SK-N-SH (cell line): ENCODE measurements at regions not wholly inside any gene's neighbourhood (a gene's known extent, or its start where the extent isn't known, plus 50 kb on each side); places are given as distances from the start of the nearest gene placed in this dataset.

Source experiments
- CTCF ChIA-PET: fragments of 300-600, 350-600 bp; formaldehyde crosslinking; extraction: SDS; loops from one replicate; lab custom pipeline; 2021; lab: Yijun Ruan, JAX
- POLR2A ChIA-PET: fragments of 350-600 bp; sonication (Branson Sonifier 250); formaldehyde crosslinking; extraction: SDS; loops from one replicate; lab custom pipeline; 2020; ENCODE audit warnings: antibody characterized with exemption, inconsistent platforms; lab: Yijun Ruan, JAX
- DNase-seq: peaks from one replicate; pipeline ENCODE4 v3.0.0; 2012
- H2AFZ ChIP-seq: fragments of 200-600 bp; sonication (generic); 2 replicates; pipeline ENCODE4 v1.8.1; 2016; ENCODE audit warnings: antibody characterized with exemption, mild to moderate bottlenecking, low read depth
- H3F3A ChIP-seq: fragments of 200-600 bp; sonication (generic); replicated peaks from 2 replicates; pipeline ENCODE3; 2016; ENCODE audit warnings: antibody characterized with exemption, mild to moderate bottlenecking; ENCODE audit not compliant: insufficient read depth
- H3K27ac ChIP-seq, 2 experiments: fragments of 200-500 bp in 1 of 2; fragments of 200-600 bp in 1 of 2; sonication (Bioruptor generic) in 1 of 2; sonication (generic), shearing (Covaris generic) in 1 of 2; 2 replicates each; pipeline versions ENCODE4 v1.5.1 to v1.6.1; 2014 to 2016; ENCODE audit warnings: low read depth in 2 of 2, inconsistent platforms in 1 of 2, low read length in 1 of 2, mild to moderate bottlenecking in 1 of 2, mixed read lengths in 1 of 2
- H3K27me3 ChIP-seq: fragments of 200-600 bp; sonication (generic), shearing (Covaris generic); 2 replicates; pipeline ENCODE4 v1.6.1; 2016; ENCODE audit warnings: mixed run types; ENCODE audit not compliant: insufficient read depth
- H3K36me3 ChIP-seq, 2 experiments: fragments of 200-500 bp in 1 of 2; fragments of 200-600 bp in 1 of 2; sonication (Bioruptor generic) in 1 of 2; sonication (generic) in 1 of 2; replicated peaks in 1 of 2; 2 replicates each; pipeline versions ENCODE3 to v1.5.1; 2014 to 2016; ENCODE audit warnings: low read length in 1 of 2, mild to moderate bottlenecking in 1 of 2; ENCODE audit not compliant: insufficient read depth in 2 of 2, control insufficient read depth in 1 of 2
- H3K4me1 ChIP-seq, 2 experiments: fragments of 200-500 bp in 1 of 2; fragments of 200-600 bp in 1 of 2; sonication (Bioruptor generic) in 1 of 2; sonication (generic), shearing (Covaris generic) in 1 of 2; 2 replicates each; pipeline versions ENCODE4 v1.5.1 to v1.6.1; 2014 to 2016; ENCODE audit warnings: low read depth in 1 of 2, low read length in 1 of 2, mixed run types in 1 of 2; ENCODE audit not compliant: insufficient read depth in 2 of 2, control insufficient read depth in 1 of 2
- H3K4me2 ChIP-seq: fragments of 200-600 bp; sonication (generic), shearing (Covaris generic); 2 replicates; pipeline ENCODE4 v1.6.1; 2017; ENCODE audit warnings: mixed run types
- H3K4me3 ChIP-seq, 2 experiments: fragments of 200-500 bp in 1 of 2; fragments of 200-600 bp in 1 of 2; sonication (Bioruptor generic) in 1 of 2; sonication (generic), shearing (Covaris generic) in 1 of 2; 2 replicates each; pipeline versions ENCODE4 v1.5.1 to v1.8.1; 2014 to 2016; ENCODE audit warnings: low read depth in 2 of 2, inconsistent platforms in 1 of 2, low read length in 1 of 2, mild to moderate bottlenecking in 1 of 2, mixed read lengths in 1 of 2, moderate library complexity in 1 of 2
- H3K79me2 ChIP-seq: fragments of 200-600 bp; sonication (generic); 2 replicates; pipeline ENCODE4 v1.8.1; 2017; ENCODE audit warnings: mild to moderate bottlenecking; ENCODE audit not compliant: insufficient read depth
- H3K9ac ChIP-seq: fragments of 200-600 bp; sonication (generic); 2 replicates; pipeline ENCODE4 v1.6.1; 2017; ENCODE audit warnings: mixed run types
- H3K9me2 ChIP-seq: fragments of 200-600 bp; sonication (generic); 2 replicates; pipeline ENCODE4 v1.6.1; 2017; ENCODE audit warnings: mixed run types
- H3K9me3 ChIP-seq: fragments of 200-600 bp; sonication (generic); 2 replicates; pipeline ENCODE4 v1.6.1; 2017; ENCODE audit warnings: mixed run types, mild to moderate bottlenecking, moderate library complexity
- H4K20me1 ChIP-seq: fragments of 200-600 bp; sonication (generic); 2 replicates; pipeline ENCODE4 v1.6.1; 2017; ENCODE audit warnings: mild to moderate bottlenecking, mixed run types; ENCODE audit not compliant: insufficient read depth
- CHD2 ChIP-seq: fragments of 150-350 bp; IDR thresholded peaks from 2 replicates; pipeline ENCODE4 v1.6.1; 2018; ENCODE audit warnings: low read length; ENCODE audit not compliant: partially characterized antibody
- EP300 ChIP-seq, 2 experiments: IDR thresholded peaks; 2 replicates each; pipeline versions ENCODE4 v1.4.0 to v1.6.1; 2012; ENCODE audit warnings: borderline replicate concordance in 1 of 2, low read depth in 1 of 2, low read length in 1 of 2
- EZH2phosphoT487 ChIP-seq: fragments of 200-600 bp; sonication (generic); IDR thresholded peaks from 2 replicates; pipeline ENCODE4 v1.6.1; 2017; ENCODE audit warnings: low read depth, mixed run types, mild to moderate bottlenecking, antibody characterized with exemption, moderate library complexity, borderline replicate concordance
- FOSL2 ChIP-seq: IDR thresholded peaks from 2 replicates; pipeline ENCODE4 v1.4.0; 2012; ENCODE audit warnings: low read depth, mild to moderate bottlenecking, moderate library complexity, borderline replicate concordance
- FOXJ3 ChIP-seq: sonication (generic); formaldehyde crosslinking; IDR thresholded peaks from 2 replicates; pipeline ENCODE4 v1.5.1; 2020; ENCODE audit warnings: mild to moderate bottlenecking, missing genetic modification reagents
- GABPA ChIP-seq: IDR thresholded peaks from 2 replicates; pipeline ENCODE4 v1.4.0; 2012; ENCODE audit warnings: low read depth, mild to moderate bottlenecking
- JUND ChIP-seq: IDR thresholded peaks from 2 replicates; pipeline ENCODE4 v1.4.0; 2012
- MAX ChIP-seq: IDR thresholded peaks from 2 replicates; pipeline ENCODE4 v1.4.0; 2012; ENCODE audit warnings: low read depth
- MXI1 ChIP-seq: IDR thresholded peaks from 2 replicates; pipeline ENCODE4 v1.6.1; 2012; ENCODE audit warnings: mild to moderate bottlenecking, low read depth, low read length, improper control_type of control experiment
- NFIC ChIP-seq: IDR thresholded peaks from 2 replicates; pipeline ENCODE4 v1.4.0; 2012; ENCODE audit warnings: borderline replicate concordance
- POLR2AphosphoS5 ChIP-seq: IDR thresholded peaks from 2 replicates; pipeline ENCODE4 v1.6.1; 2012; ENCODE audit warnings: low read depth, low read length
- RCOR1 ChIP-seq: fragments of 150-350 bp; IDR thresholded peaks from 2 replicates; pipeline ENCODE4 v1.6.1; 2017; ENCODE audit warnings: antibody characterized with exemption, low read length
- USF1 ChIP-seq: IDR thresholded peaks from 2 replicates; pipeline ENCODE4 v1.4.0; 2012; ENCODE audit warnings: low read depth, borderline replicate concordance
- USF2 ChIP-seq: fragments of 150-350 bp; IDR thresholded peaks from 2 replicates; pipeline ENCODE4 v1.6.1; 2017; ENCODE audit warnings: antibody characterized with exemption, low read length, low read depth, borderline replicate concordance
- YY1 ChIP-seq: IDR thresholded peaks from 2 replicates; pipeline ENCODE4 v1.4.0; 2012; ENCODE audit warnings: low read depth, mild to moderate bottlenecking
- WGBS: methylation state at CpG from one replicate; pipeline ENCODE4 v1.1.6; 2017; ENCODE audit warnings: low lambda C conversion rate; 5-methylcytosine and 5-hydroxymethylcytosine counted together
- TF ChIP-seq, protein P1 (sequence below): fragments of 150-350 bp; IDR thresholded peaks from 2 replicates; pipeline ENCODE4 v1.6.1; 2016; ENCODE audit warnings: mild to moderate bottlenecking, low read depth, low read length
- TF ChIP-seq, protein P2 (sequence below): fragments of 200-600 bp; sonication (generic); IDR thresholded peaks from 2 replicates; pipeline ENCODE4 v1.6.1; 2017; ENCODE audit warnings: antibody characterized with exemption, mild to moderate bottlenecking, moderate library complexity
- TF ChIP-seq, protein P3 (sequence below): IDR thresholded peaks from 2 replicates; pipeline ENCODE4; 2012

DNA sequence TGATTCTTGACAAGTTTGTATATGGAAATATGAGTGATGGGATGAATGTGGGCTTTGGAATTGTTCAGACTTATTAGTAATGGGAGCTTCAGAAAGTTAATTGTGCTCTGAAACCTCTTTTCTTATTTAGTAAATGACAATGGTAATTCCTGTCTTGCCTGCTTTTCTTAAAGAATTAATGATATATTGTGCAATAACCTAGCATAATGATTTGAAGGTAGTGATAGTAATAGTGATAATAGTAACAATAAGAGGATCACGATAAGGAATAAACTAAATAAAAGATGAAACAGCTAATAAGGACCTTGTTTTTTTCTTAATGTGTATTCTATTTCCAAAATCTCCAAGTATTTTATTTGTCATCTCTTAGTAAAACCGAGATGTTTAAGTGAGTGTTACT lies 245.0 kb upstream of the CPHXL start:
- H3F3A ChIP-seq: no peaks in the 10 kb centered on the region
- H4K20me1 ChIP-seq: no peaks in the 10 kb centered on the region
- no peak overlapping the region for H3K9ac ChIP-seq
- ChIA-PET CTCF (interaction anchor here (1.1 to 1.2 kb wide), 2 partner anchors 13 to 694 kb away, joined by 3 to 4 read pairs; no protein-coding TSS in a partner anchor), POLR2A (no interaction called here)
- no peaks in the 10 kb centered on the region for H3K27me3 ChIP-seq
- H3K9me3 ChIP-seq: no peaks in the 10 kb centered on the region
- WGBS: 13% methylated on average over 2 of the region's 2 CpGs
- H3K4me1 ChIP-seq: no peaks in the 10 kb centered on the region
- no peak for DNase-seq
- no peak overlapping the region for H3K27ac ChIP-seq
- no peak overlapping the region for H3K4me2 ChIP-seq
- H3K4me3 ChIP-seq: no peak overlapping the region
- TF ChIP-seq RCOR1 (no peak), JUND (no peak), EZH2phosphoT487 (no peak), MAX (no peak), USF1 (no peak), FOXJ3 (CRISPR knock-in tag) (no peak), POLR2AphosphoS5 (no peak), EP300 (IDR thresholded peaks at IDR 0.05; ENCODE audit: borderline replicate concordance in 1 of 2, low read depth in 1 of 2, low read length in 1 of 2) (no peak), USF2 (no peak), CHD2 (no peak), YY1 (no peak), NFIC (no peak), FOSL2 (no peak), MXI1 (no peak), GABPA (no peak)
- TF ChIP-seq, protein P1, sequence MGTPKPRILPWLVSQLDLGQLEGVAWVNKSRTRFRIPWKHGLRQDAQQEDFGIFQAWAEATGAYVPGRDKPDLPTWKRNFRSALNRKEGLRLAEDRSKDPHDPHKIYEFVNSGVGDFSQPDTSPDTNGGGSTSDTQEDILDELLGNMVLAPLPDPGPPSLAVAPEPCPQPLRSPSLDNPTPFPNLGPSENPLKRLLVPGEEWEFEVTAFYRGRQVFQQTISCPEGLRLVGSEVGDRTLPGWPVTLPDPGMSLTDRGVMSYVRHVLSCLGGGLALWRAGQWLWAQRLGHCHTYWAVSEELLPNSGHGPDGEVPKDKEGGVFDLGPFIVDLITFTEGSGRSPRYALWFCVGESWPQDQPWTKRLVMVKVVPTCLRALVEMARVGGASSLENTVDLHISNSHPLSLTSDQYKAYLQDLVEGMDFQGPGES: no peak
- TF ChIP-seq, protein P2, sequence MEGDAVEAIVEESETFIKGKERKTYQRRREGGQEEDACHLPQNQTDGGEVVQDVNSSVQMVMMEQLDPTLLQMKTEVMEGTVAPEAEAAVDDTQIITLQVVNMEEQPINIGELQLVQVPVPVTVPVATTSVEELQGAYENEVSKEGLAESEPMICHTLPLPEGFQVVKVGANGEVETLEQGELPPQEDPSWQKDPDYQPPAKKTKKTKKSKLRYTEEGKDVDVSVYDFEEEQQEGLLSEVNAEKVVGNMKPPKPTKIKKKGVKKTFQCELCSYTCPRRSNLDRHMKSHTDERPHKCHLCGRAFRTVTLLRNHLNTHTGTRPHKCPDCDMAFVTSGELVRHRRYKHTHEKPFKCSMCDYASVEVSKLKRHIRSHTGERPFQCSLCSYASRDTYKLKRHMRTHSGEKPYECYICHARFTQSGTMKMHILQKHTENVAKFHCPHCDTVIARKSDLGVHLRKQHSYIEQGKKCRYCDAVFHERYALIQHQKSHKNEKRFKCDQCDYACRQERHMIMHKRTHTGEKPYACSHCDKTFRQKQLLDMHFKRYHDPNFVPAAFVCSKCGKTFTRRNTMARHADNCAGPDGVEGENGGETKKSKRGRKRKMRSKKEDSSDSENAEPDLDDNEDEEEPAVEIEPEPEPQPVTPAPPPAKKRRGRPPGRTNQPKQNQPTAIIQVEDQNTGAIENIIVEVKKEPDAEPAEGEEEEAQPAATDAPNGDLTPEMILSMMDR: no peak
- TF ChIP-seq, protein P3, sequence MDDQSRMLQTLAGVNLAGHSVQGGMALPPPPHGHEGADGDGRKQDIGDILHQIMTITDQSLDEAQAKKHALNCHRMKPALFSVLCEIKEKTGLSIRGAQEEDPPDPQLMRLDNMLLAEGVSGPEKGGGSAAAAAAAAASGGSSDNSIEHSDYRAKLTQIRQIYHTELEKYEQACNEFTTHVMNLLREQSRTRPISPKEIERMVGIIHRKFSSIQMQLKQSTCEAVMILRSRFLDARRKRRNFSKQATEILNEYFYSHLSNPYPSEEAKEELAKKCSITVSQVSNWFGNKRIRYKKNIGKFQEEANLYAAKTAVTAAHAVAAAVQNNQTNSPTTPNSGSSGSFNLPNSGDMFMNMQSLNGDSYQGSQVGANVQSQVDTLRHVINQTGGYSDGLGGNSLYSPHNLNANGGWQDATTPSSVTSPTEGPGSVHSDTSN: no peak
- H3K36me3 ChIP-seq: no peaks in the 10 kb centered on the region
- no peaks in the 10 kb centered on the region for H3K79me2 ChIP-seq
- H3K9me2 ChIP-seq: no peaks in the 10 kb centered on the region
- no peak overlapping the region for H2AFZ ChIP-seq
